ENCODE measurements at regions not wholly inside any gene's neighbourhood (a gene's known extent, or its start where the extent isn't known, plus 50 kb on each side); places are given as distances from the start of the nearest gene placed in this dataset.

DNA sequence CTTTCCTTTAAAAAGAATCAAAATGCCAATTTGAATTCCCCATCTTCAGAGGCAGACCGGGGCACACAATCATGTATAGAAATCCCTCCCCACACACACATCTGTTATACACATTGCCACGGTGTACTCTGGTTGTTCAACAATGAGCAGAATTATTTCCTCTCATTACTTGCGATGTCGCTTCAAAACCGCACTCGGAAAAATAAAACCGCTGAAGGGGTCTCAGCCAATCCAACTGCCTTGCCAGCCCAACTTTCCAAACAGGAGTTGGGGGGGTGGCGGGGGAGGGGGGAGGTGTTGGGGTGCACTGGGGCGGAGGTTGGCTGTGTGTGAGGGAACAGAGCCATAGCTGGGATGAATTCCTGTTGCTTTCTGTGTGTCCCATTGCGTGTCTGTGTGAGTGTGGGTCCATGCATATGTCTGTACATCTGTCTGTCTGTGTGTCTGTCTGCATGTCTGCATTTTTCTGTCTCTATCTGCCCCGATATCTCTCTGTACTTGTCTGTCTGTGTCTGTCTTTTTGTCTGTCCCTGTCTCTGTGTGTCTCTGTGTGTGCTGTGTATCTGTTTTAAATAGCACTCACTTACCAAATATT is 163.6 kb upstream of the TBX3 start:
- Histone ChIP-seq H3K36me3 (ENCODE audit: control insufficient read depth, insufficient read depth, low read length) (no peaks in the 10 kb centered on the region), H3K4me3 (ENCODE audit: low read depth, low read length) (no peak overlapping the region), H3K27me3 (ENCODE audit: control insufficient read depth, insufficient read depth, low read length) (no peaks in the 10 kb centered on the region)
- DNase-seq (ENCODE audit: low read depth), result no peak
- TF ChIP-seq, protein P1, sequence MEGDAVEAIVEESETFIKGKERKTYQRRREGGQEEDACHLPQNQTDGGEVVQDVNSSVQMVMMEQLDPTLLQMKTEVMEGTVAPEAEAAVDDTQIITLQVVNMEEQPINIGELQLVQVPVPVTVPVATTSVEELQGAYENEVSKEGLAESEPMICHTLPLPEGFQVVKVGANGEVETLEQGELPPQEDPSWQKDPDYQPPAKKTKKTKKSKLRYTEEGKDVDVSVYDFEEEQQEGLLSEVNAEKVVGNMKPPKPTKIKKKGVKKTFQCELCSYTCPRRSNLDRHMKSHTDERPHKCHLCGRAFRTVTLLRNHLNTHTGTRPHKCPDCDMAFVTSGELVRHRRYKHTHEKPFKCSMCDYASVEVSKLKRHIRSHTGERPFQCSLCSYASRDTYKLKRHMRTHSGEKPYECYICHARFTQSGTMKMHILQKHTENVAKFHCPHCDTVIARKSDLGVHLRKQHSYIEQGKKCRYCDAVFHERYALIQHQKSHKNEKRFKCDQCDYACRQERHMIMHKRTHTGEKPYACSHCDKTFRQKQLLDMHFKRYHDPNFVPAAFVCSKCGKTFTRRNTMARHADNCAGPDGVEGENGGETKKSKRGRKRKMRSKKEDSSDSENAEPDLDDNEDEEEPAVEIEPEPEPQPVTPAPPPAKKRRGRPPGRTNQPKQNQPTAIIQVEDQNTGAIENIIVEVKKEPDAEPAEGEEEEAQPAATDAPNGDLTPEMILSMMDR (IDR thresholded peaks at IDR 0.05; ENCODE audit: insufficient read depth, low read length, poor library complexity, severe bottlenecking), result no peak

DNA sequence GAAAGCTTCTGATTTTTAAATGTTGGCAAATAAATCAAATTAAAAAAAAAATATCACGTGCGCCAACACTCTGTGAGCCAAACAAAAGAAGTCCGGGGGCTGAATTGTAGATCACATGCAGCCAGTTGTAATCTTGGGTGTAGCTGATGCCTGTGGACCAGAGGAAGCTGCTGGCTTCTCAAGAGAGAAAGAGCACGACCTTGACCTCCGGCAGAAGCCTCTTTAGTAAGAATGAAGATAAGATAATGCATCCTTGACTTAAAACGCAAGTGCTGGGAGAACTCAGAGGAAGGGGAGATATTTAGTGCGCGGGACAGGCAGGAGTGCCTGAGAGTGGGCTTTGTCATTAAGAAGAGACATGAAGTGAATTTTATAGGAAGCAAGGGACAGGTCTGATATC is 162.8 kb upstream of the TBX3 start:
- Histone ChIP-seq H3K36me3 (ENCODE audit: control insufficient read depth, insufficient read depth, low read length) (no peaks in the 10 kb centered on the region), H3K4me3 (ENCODE audit: low read depth, low read length) (no peak overlapping the region), H3K27me3 (ENCODE audit: control insufficient read depth, insufficient read depth, low read length) (no peaks in the 10 kb centered on the region)
- DNase-seq (ENCODE audit: low read depth), result no peak
- TF ChIP-seq, protein P1 (IDR thresholded peaks at IDR 0.05; ENCODE audit: insufficient read depth, low read length, poor library complexity, severe bottlenecking), result no peak

DNA sequence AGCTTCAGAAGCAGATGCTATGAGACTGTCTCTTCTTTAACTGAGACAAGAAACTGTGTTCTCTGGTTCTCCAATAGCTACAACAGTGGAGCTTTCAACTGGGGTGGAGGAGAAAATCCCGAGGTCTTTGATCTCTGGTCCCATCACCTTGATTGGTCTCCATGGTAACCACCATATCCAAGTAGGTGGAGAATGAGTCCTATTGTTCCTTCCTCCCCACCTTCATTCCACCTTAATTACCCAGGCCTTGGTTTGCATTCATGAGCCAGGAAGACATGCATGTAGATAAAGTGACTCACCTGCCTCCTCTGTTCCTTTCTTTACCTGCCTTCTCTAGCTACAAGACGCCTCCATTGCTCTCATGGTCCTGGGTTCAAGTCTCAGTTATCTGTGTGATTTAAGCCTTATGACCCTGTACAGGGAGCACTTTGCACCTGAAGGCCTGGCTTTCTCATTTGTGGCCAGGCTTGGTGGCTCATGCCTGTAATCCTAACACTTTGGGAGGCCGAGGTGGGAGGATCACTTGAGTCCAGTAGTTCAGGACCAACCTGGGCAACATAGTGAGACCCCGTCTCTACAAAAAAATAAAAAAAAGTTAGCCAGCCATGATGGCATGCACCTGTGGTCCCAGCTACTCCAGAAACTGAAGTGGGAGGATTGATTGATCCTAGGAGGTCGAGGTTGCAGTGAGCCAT is 157.7 kb upstream of the TBX3 start:
- DNase-seq (ENCODE audit: low read depth), result no peak
- TF ChIP-seq, protein P1 (IDR thresholded peaks at IDR 0.05; ENCODE audit: insufficient read depth, low read length, poor library complexity, severe bottlenecking), result no peak

DNA sequence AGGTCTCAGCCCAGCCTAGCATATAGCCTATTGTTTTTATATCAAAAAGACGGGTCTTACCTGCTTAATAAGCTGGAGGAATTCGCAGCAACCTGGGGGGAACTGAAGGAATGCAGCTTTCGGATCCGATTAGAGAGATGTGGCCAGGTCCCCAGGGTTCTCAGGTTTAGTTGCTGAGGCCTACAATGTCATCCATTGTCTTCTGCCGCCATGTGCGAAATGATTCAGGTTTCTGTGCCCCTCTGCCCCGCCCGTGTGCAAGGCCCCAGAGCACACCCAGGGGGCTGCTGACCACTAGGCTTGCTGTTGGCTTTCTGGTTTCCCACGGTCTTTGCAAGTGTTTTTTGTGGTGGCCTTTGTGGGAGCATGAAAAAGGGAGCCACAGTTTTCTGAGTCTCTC is 154.5 kb upstream of the TBX3 start:
- TF ChIP-seq, protein P1 (IDR thresholded peaks at IDR 0.05; ENCODE audit: insufficient read depth, low read length, poor library complexity, severe bottlenecking), result no peak
- DNase-seq (ENCODE audit: low read depth), result no peak
- Histone ChIP-seq H3K36me3 (ENCODE audit: control insufficient read depth, insufficient read depth, low read length) (no peaks in the 10 kb centered on the region), H3K4me3 (ENCODE audit: low read depth, low read length) (no peak overlapping the region), H3K27me3 (ENCODE audit: control insufficient read depth, insufficient read depth, low read length) (no peaks in the 10 kb centered on the region)

More for the DNA sequence above, 157.7 kb upstream of the TBX3 start:
- H3K36me3 ChIP-seq (ENCODE audit: control insufficient read depth, insufficient read depth, low read length), result no peaks in the 10 kb centered on the region
- H3K27me3 ChIP-seq (ENCODE audit: control insufficient read depth, insufficient read depth, low read length), result no peaks in the 10 kb centered on the region
- H3K4me3 ChIP-seq (ENCODE audit: low read depth, low read length), result no peak overlapping the region

DNA sequence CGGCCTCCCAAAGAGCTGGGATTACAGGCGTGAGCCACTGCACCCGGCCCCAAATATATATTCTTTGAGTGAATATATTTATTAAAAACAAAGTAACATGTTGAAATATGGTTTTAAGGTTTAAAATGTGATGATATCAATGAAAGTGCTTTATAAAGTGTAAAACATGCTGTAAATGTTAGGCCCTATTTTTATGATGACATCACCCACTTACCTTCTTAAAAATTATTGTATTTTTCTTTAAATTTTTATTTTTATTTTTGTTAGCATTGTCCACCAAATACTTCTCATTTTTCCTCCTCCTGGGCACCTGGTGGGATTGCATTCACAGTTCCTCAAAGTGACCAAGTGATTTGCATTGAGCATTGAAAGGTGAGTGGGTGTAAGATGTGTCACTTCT is 152.6 kb upstream of the TBX3 start:
- TF ChIP-seq, protein P1 (IDR thresholded peaks at IDR 0.05; ENCODE audit: insufficient read depth, low read length, poor library complexity, severe bottlenecking), result no peak
- Histone ChIP-seq H3K36me3 (ENCODE audit: control insufficient read depth, insufficient read depth, low read length) (no peaks in the 10 kb centered on the region), H3K27me3 (ENCODE audit: control insufficient read depth, insufficient read depth, low read length) (no peaks in the 10 kb centered on the region), H3K4me3 (ENCODE audit: low read depth, low read length) (no peak overlapping the region)
- no peak for DNase-seq (ENCODE audit: low read depth)

DNA sequence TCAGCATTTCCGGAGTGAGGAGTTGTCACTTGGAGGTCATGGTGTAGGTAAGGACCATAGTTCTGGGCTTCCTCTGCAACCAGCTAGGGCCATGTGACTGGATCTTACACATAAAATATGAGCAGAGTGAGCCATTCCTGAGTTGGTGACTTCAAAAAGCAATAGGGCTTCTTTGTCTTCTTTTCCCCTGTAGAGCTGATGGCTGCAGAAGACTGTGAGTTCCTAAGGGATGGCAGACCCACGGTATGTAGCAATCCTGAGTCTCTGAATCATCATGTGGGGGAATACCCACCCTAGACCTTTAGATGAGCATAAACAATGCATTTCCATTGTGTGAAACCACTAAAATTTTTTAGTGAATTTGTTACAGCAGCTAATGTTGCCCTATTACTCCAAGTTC is 151.1 kb upstream of the TBX3 start:
- TF ChIP-seq, protein P1 (IDR thresholded peaks at IDR 0.05; ENCODE audit: insufficient read depth, low read length, poor library complexity, severe bottlenecking), result no peak
- no peak for DNase-seq (ENCODE audit: low read depth)
- no peak overlapping the region for H3K4me3 ChIP-seq (ENCODE audit: low read depth, low read length)

More for the DNA sequence above, 151.1 kb upstream of the TBX3 start:
- Histone ChIP-seq H3K36me3 (ENCODE audit: control insufficient read depth, insufficient read depth, low read length) (no peaks in the 10 kb centered on the region), H3K27me3 (ENCODE audit: control insufficient read depth, insufficient read depth, low read length) (no peaks in the 10 kb centered on the region)

All from kidney epithelial cell (primary cell).